Thyroid gland (tissue), 4 donors: ENCODE measurements at regions not wholly inside any gene's neighbourhood (a gene's known extent, or its start where the extent isn't known, plus 50 kb on each side); places are given as distances from the start of the nearest gene placed in this dataset.

Source experiments
- POLR2A ChIP-seq, 2 donors: fragments of 450-650 bp; IDR thresholded peaks; one replicate each; pipeline ENCODE4 v1.6.1; 2017; ENCODE audit warnings: antibody characterized with exemption in 2 of 2, mild to moderate bottlenecking in 2 of 2, moderate library complexity in 1 of 2
- TF ChIP-seq, protein P1 (sequence below), 6 experiments: fragments of 200-600 bp in 3 of 6; fragments of 450-650 bp in 3 of 6; sonication (generic) in 3 of 6; IDR thresholded peaks; one replicate each; pipeline ENCODE4 v1.5.1; 2016 to 2019; ENCODE audit warnings: antibody characterized with exemption in 6 of 6, mild to moderate bottlenecking in 2 of 6, inconsistent platforms in 1 of 6, moderate library complexity in 1 of 6

GRCh38 chr3:132225664-132226063 lies 91.5 kb upstream of the ACP3 start:
- TF ChIP-seq, protein P1, sequence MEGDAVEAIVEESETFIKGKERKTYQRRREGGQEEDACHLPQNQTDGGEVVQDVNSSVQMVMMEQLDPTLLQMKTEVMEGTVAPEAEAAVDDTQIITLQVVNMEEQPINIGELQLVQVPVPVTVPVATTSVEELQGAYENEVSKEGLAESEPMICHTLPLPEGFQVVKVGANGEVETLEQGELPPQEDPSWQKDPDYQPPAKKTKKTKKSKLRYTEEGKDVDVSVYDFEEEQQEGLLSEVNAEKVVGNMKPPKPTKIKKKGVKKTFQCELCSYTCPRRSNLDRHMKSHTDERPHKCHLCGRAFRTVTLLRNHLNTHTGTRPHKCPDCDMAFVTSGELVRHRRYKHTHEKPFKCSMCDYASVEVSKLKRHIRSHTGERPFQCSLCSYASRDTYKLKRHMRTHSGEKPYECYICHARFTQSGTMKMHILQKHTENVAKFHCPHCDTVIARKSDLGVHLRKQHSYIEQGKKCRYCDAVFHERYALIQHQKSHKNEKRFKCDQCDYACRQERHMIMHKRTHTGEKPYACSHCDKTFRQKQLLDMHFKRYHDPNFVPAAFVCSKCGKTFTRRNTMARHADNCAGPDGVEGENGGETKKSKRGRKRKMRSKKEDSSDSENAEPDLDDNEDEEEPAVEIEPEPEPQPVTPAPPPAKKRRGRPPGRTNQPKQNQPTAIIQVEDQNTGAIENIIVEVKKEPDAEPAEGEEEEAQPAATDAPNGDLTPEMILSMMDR (IDR thresholded peaks at IDR 0.05), result no peak
- no peak for TF ChIP-seq POLR2A (IDR thresholded peaks at IDR 0.05)
